SK-N-SH (cell line): ENCODE measurements at regions not wholly inside any gene's neighbourhood (a gene's known extent, or its start where the extent isn't known, plus 50 kb on each side); places are given as distances from the start of the nearest gene placed in this dataset.

Experiments used
- CTCF ChIA-PET: fragments of 300-600, 350-600 bp; formaldehyde crosslinking; extraction: SDS; loops from one replicate; lab custom pipeline; 2021; lab: Yijun Ruan, JAX
- POLR2A ChIA-PET: fragments of 350-600 bp; sonication (Branson Sonifier 250); formaldehyde crosslinking; extraction: SDS; loops from one replicate; lab custom pipeline; 2020; ENCODE audit warnings: antibody characterized with exemption, inconsistent platforms; lab: Yijun Ruan, JAX
- DNase-seq: peaks from one replicate; pipeline ENCODE4 v3.0.0; 2012
- H2AFZ ChIP-seq: fragments of 200-600 bp; sonication (generic); 2 replicates; pipeline ENCODE4 v1.8.1; 2016; ENCODE audit warnings: antibody characterized with exemption, mild to moderate bottlenecking, low read depth
- H3F3A ChIP-seq: fragments of 200-600 bp; sonication (generic); replicated peaks from 2 replicates; pipeline ENCODE3; 2016; ENCODE audit warnings: antibody characterized with exemption, mild to moderate bottlenecking; ENCODE audit not compliant: insufficient read depth
- H3K27ac ChIP-seq, 2 experiments: fragments of 200-500 bp in 1 of 2; fragments of 200-600 bp in 1 of 2; sonication (Bioruptor generic) in 1 of 2; sonication (generic), shearing (Covaris generic) in 1 of 2; 2 replicates each; pipeline versions ENCODE4 v1.5.1 to v1.6.1; 2014 to 2016; ENCODE audit warnings: low read depth in 2 of 2, inconsistent platforms in 1 of 2, low read length in 1 of 2, mild to moderate bottlenecking in 1 of 2, mixed read lengths in 1 of 2
- H3K27me3 ChIP-seq: fragments of 200-600 bp; sonication (generic), shearing (Covaris generic); 2 replicates; pipeline ENCODE4 v1.6.1; 2016; ENCODE audit warnings: mixed run types; ENCODE audit not compliant: insufficient read depth
- H3K36me3 ChIP-seq, 2 experiments: fragments of 200-500 bp in 1 of 2; fragments of 200-600 bp in 1 of 2; sonication (Bioruptor generic) in 1 of 2; sonication (generic) in 1 of 2; replicated peaks in 1 of 2; 2 replicates each; pipeline versions ENCODE3 to v1.5.1; 2014 to 2016; ENCODE audit warnings: low read length in 1 of 2, mild to moderate bottlenecking in 1 of 2; ENCODE audit not compliant: insufficient read depth in 2 of 2, control insufficient read depth in 1 of 2
- H3K4me1 ChIP-seq, 2 experiments: fragments of 200-500 bp in 1 of 2; fragments of 200-600 bp in 1 of 2; sonication (Bioruptor generic) in 1 of 2; sonication (generic), shearing (Covaris generic) in 1 of 2; 2 replicates each; pipeline versions ENCODE4 v1.5.1 to v1.6.1; 2014 to 2016; ENCODE audit warnings: low read depth in 1 of 2, low read length in 1 of 2, mixed run types in 1 of 2; ENCODE audit not compliant: insufficient read depth in 2 of 2, control insufficient read depth in 1 of 2
- H3K4me2 ChIP-seq: fragments of 200-600 bp; sonication (generic), shearing (Covaris generic); 2 replicates; pipeline ENCODE4 v1.6.1; 2017; ENCODE audit warnings: mixed run types
- H3K4me3 ChIP-seq, 2 experiments: fragments of 200-500 bp in 1 of 2; fragments of 200-600 bp in 1 of 2; sonication (Bioruptor generic) in 1 of 2; sonication (generic), shearing (Covaris generic) in 1 of 2; 2 replicates each; pipeline versions ENCODE4 v1.5.1 to v1.8.1; 2014 to 2016; ENCODE audit warnings: low read depth in 2 of 2, inconsistent platforms in 1 of 2, low read length in 1 of 2, mild to moderate bottlenecking in 1 of 2, mixed read lengths in 1 of 2, moderate library complexity in 1 of 2
- H3K79me2 ChIP-seq: fragments of 200-600 bp; sonication (generic); 2 replicates; pipeline ENCODE4 v1.8.1; 2017; ENCODE audit warnings: mild to moderate bottlenecking; ENCODE audit not compliant: insufficient read depth
- H3K9ac ChIP-seq: fragments of 200-600 bp; sonication (generic); 2 replicates; pipeline ENCODE4 v1.6.1; 2017; ENCODE audit warnings: mixed run types
- H3K9me2 ChIP-seq: fragments of 200-600 bp; sonication (generic); 2 replicates; pipeline ENCODE4 v1.6.1; 2017; ENCODE audit warnings: mixed run types
- H3K9me3 ChIP-seq: fragments of 200-600 bp; sonication (generic); 2 replicates; pipeline ENCODE4 v1.6.1; 2017; ENCODE audit warnings: mixed run types, mild to moderate bottlenecking, moderate library complexity
- H4K20me1 ChIP-seq: fragments of 200-600 bp; sonication (generic); 2 replicates; pipeline ENCODE4 v1.6.1; 2017; ENCODE audit warnings: mild to moderate bottlenecking, mixed run types; ENCODE audit not compliant: insufficient read depth
- FOSL2 ChIP-seq: IDR thresholded peaks from 2 replicates; pipeline ENCODE4 v1.4.0; 2012; ENCODE audit warnings: low read depth, mild to moderate bottlenecking, moderate library complexity, borderline replicate concordance
- GABPA ChIP-seq: IDR thresholded peaks from 2 replicates; pipeline ENCODE4 v1.4.0; 2012; ENCODE audit warnings: low read depth, mild to moderate bottlenecking
- IRF3 ChIP-seq: fragments of 150-350 bp; IDR thresholded peaks from 2 replicates; pipeline ENCODE4 v1.6.1; 2016; ENCODE audit warnings: mild to moderate bottlenecking, low read depth, low read length
- JUND ChIP-seq: IDR thresholded peaks from 2 replicates; pipeline ENCODE4 v1.4.0; 2012
- MAX ChIP-seq: IDR thresholded peaks from 2 replicates; pipeline ENCODE4 v1.4.0; 2012; ENCODE audit warnings: low read depth
- MXI1 ChIP-seq: IDR thresholded peaks from 2 replicates; pipeline ENCODE4 v1.6.1; 2012; ENCODE audit warnings: mild to moderate bottlenecking, low read depth, low read length, improper control_type of control experiment
- RFX5 ChIP-seq: IDR thresholded peaks from 2 replicates; pipeline ENCODE4 v1.6.1; 2012; ENCODE audit warnings: mild to moderate bottlenecking, improper control_type of control experiment, low read length
- RXRA ChIP-seq: IDR thresholded peaks from 2 replicates; pipeline ENCODE4 v1.4.0; 2012; ENCODE audit warnings: low read depth, mild to moderate bottlenecking, borderline replicate concordance
- SMC3 ChIP-seq: IDR thresholded peaks from 2 replicates; pipeline ENCODE4 v1.6.1; 2012; ENCODE audit warnings: low read depth, low read length, improper control_type of control experiment
- TAF1 ChIP-seq: IDR thresholded peaks from 2 replicates; pipeline ENCODE4 v1.6.1; 2012; ENCODE audit warnings: low read depth, mild to moderate bottlenecking, low read length, moderate library complexity, borderline replicate concordance
- TCF12 ChIP-seq: IDR thresholded peaks from 2 replicates; pipeline ENCODE4 v1.4.0; 2012
- TEAD4 ChIP-seq: IDR thresholded peaks from 2 replicates; pipeline ENCODE4 v1.4.0; 2012; ENCODE audit warnings: mild to moderate bottlenecking, borderline replicate concordance; ENCODE audit not compliant: insufficient read depth
- USF1 ChIP-seq: IDR thresholded peaks from 2 replicates; pipeline ENCODE4 v1.4.0; 2012; ENCODE audit warnings: low read depth, borderline replicate concordance
- WGBS: methylation state at CpG from one replicate; pipeline ENCODE4 v1.1.6; 2017; ENCODE audit warnings: low lambda C conversion rate; 5-methylcytosine and 5-hydroxymethylcytosine counted together

GRCh38 chr7:69426705-69427104 lies 171.6 kb upstream of the AUTS2 start:
- Histone ChIP-seq H3K79me2 (no peaks in the 10 kb centered on the region), H3K9me3 (no peaks in the 10 kb centered on the region), H3K4me2 (no peak overlapping the region), H4K20me1 (no peaks in the 10 kb centered on the region), H3K4me3 (no peak overlapping the region), H3K9me2 (no peaks in the 10 kb centered on the region), H3K9ac (no peak overlapping the region), H3K36me3 (no peaks in the 10 kb centered on the region), H3K27me3 (no peaks in the 10 kb centered on the region), H3F3A (no peaks in the 10 kb centered on the region), H3K4me1 (peaks cover 0 to 5% of the 10 kb centered on the region in 2 experiments; a peak in 2 of 4 replicates), H3K27ac (no peak overlapping the region), H2AFZ (no peak overlapping the region)
- TF ChIP-seq MAX, result no peak
- TF ChIP-seq USF1, result no peak
- TF ChIP-seq TEAD4, result no peak
- TF ChIP-seq MXI1, result no peak
- TF ChIP-seq JUND, result no peak
- TF ChIP-seq TAF1, result no peak
- 53% methylated on average over 7 of the region's 7 CpGs for WGBS
- POLR2A ChIA-PET, result no interaction called here
- CTCF ChIA-PET, result no interaction called here
- DNase-seq, result no peak

- no peaks in the 10 kb centered on the region for H3K9me3 ChIP-seq
- no peak overlapping the region for H2AFZ ChIP-seq
- no peaks in the 10 kb centered on the region for H3K36me3 ChIP-seq
- no peaks in the 10 kb centered on the region for H3K27me3 ChIP-seq
- POLR2A ChIA-PET, result no interaction called here
- no peak for TF ChIP-seq RXRA
- no peak for TF ChIP-seq TCF12
- H3K27ac ChIP-seq, result no peak overlapping the region
- 23% methylated on average over 4 of the region's 4 CpGs for WGBS
- no peak for DNase-seq
- no peaks in the 10 kb centered on the region for H4K20me1 ChIP-seq
- no peaks in the 10 kb centered on the region for H3F3A ChIP-seq
- H3K4me2 ChIP-seq, result no peak overlapping the region
- peaks cover 0 to 5% of the 10 kb centered on the region in 2 experiments; a peak in 2 of 4 replicates for H3K4me1 ChIP-seq
- no peaks in the 10 kb centered on the region for H3K79me2 ChIP-seq
- CTCF ChIA-PET, result no interaction called here
- H3K9me2 ChIP-seq, result no peaks in the 10 kb centered on the region
- no peak overlapping the region for H3K9ac ChIP-seq
- H3K4me3 ChIP-seq, result no peak overlapping the region
Observed at GRCh38 chr7:69428089-69428488, 170.2 kb upstream of the AUTS2 start.

- H4K20me1 ChIP-seq, result no peaks in the 10 kb centered on the region
- no peaks in the 10 kb centered on the region for H3F3A ChIP-seq
- peaks cover 0 to 5% of the 10 kb centered on the region in 2 experiments; a peak in 2 of 4 replicates for H3K4me1 ChIP-seq
- no peaks in the 10 kb centered on the region for H3K9me3 ChIP-seq
- H3K4me3 ChIP-seq, result no peak overlapping the region
- no peak for TF ChIP-seq GABPA
- TF ChIP-seq SMC3, result no peak
- no peak for TF ChIP-seq TCF12
- TF ChIP-seq FOSL2, result no peak
- TF ChIP-seq IRF3, result no peak
- TF ChIP-seq RFX5, result no peak
- TF ChIP-seq USF1, result no peak
- TF ChIP-seq, all 33 proteins: peak for 0
- Histone ChIP-seq H3K9me2 (no peaks in the 10 kb centered on the region), H3K4me2 (no peak overlapping the region), H3K36me3 (no peaks in the 10 kb centered on the region), H3K27me3 (no peaks in the 10 kb centered on the region), H3K9ac (no peak overlapping the region), H3K79me2 (no peaks in the 10 kb centered on the region), H3K27ac (no peak overlapping the region), H2AFZ (no peak overlapping the region)
- DNase-seq, result no peak
- CTCF ChIA-PET, result interaction anchor here (1.0 to 1.6 kb wide), 3 partner anchors 10 to 26 kb away, joined by 3 to 4 read pairs (median 3); no protein-coding TSS in a partner anchor
- POLR2A ChIA-PET, result no interaction called here
- WGBS, result 71% methylated on average over 16 of the region's 16 CpGs
Observed at GRCh38 chr7:69429911-69430383, 168.3 kb upstream of the AUTS2 start.
